HCT116 (cell line): ENCODE measurements at regions not wholly inside any gene's neighbourhood (a gene's known extent, or its start where the extent isn't known, plus 50 kb on each side); places are given as distances from the start of the nearest gene placed in this dataset.

Source experiments
- ATAC-seq: fragments of 200-7000 bp; cut with Tn5 transposase; 2 replicates; pipeline ENCODE4 v1.9.1; 2020; ENCODE audit warnings: mild to moderate bottlenecking, moderate library complexity
- BruUV-seq: library from RNA; stranded (reverse); fragments of 400-500 nt; replicated peaks from 2 replicates; lab custom pipeline; 2021; lab: Mats Ljungman, UMichigan
- CTCF ChIA-PET: fragments of 300-600 bp; sonication (Branson Sonifier 250); formaldehyde crosslinking; loops from one replicate; lab custom pipeline; 2021; ENCODE audit warnings: antibody characterized with exemption; lab: Charles Lee
- POLR2A ChIA-PET: fragments of 300-600, 350-600 bp; sonication (Branson Sonifier 250); formaldehyde crosslinking; loops from one replicate; lab custom pipeline; 2021; ENCODE audit warnings: antibody characterized with exemption; lab: Charles Lee
- RAD21 ChIA-PET, 2 experiments: fragments of 300-600 bp; sonication (Branson Sonifier 250); formaldehyde crosslinking; loops; one replicate each; lab custom pipeline; 2023; ENCODE audit warnings: low total read pairs in 2 of 2; ENCODE audit not compliant: uncharacterized antibody in 2 of 2, unreplicated experiment in 2 of 2, low non-redundant PET in 1 of 2; lab: Charles Lee
- DNase-seq: peaks from one replicate; pipeline ENCODE4 v3.0.0-alpha.2; 2010; ENCODE audit warnings: low read depth, low spot score
- H2AFZ ChIP-seq: fragments of 200-600 bp; shearing (Covaris generic), sonication (generic); 2 replicates; pipeline ENCODE4 v1.6.1; 2017; ENCODE audit warnings: low read depth, mixed run types, mixed read lengths, antibody characterized with exemption, low read length; ENCODE audit not compliant: poor library complexity, severe bottlenecking
- H3K27ac ChIP-seq: 2 replicates; pipeline ENCODE4 v1.5.1; 2012; ENCODE audit warnings: low read depth, low read length
- H3K27me3 ChIP-seq: fragments of 200-600 bp; sonication (generic); 2 replicates; pipeline ENCODE4 v1.6.1; 2016; ENCODE audit warnings: mixed run types, low read length, mixed read lengths; ENCODE audit not compliant: insufficient read depth
- H3K36me3 ChIP-seq, 2 experiments: fragments of 200-500 bp in 1 of 2; fragments of 200-600 bp in 1 of 2; sonication (Bioruptor generic) in 1 of 2; sonication (generic) in 1 of 2; 2 replicates each; pipeline versions ENCODE4 v1.5.1 to v1.6.1; 2014 to 2016; ENCODE audit warnings: low read length in 2 of 2, inconsistent platforms in 1 of 2, mixed read lengths in 1 of 2, mixed run types in 1 of 2; ENCODE audit not compliant: insufficient read depth in 2 of 2, control insufficient read depth in 1 of 2
- H3K4me1 ChIP-seq, 2 experiments: fragments of 200-600 bp in 1 of 2; sonication (generic) in 1 of 2; 2 replicates each; pipeline versions ENCODE4 v1.5.1 to v1.6.1; 2012 to 2017; ENCODE audit warnings: low read length in 2 of 2, inconsistent platforms in 1 of 2, mild to moderate bottlenecking in 1 of 2, mixed read lengths in 1 of 2, mixed run types in 1 of 2, moderate library complexity in 1 of 2; ENCODE audit not compliant: insufficient read depth in 2 of 2, control insufficient read depth in 1 of 2
- H3K4me2 ChIP-seq: fragments of 200-600 bp; sonication (generic); 2 replicates; pipeline ENCODE4 v1.6.1; 2017; ENCODE audit warnings: mixed run types, low read length, mixed read lengths
- H3K4me3 ChIP-seq, 2 experiments: fragments of 200-600 bp in 1 of 2; sonication (generic) in 1 of 2; replicated peaks in 1 of 2; 2 replicates each; pipeline ENCODE4 v1.5.1; 2011 to 2016; ENCODE audit warnings: low read length in 2 of 2, control low read depth in 1 of 2, low read depth in 1 of 2, mild to moderate bottlenecking in 1 of 2, mixed read lengths in 1 of 2, mixed run types in 1 of 2
- H3K79me2 ChIP-seq: fragments of 200-600 bp; sonication (generic); 2 replicates; pipeline ENCODE4 v1.6.1; 2017; ENCODE audit warnings: mild to moderate bottlenecking, mixed run types, low read length, moderate library complexity, mixed read lengths; ENCODE audit not compliant: insufficient read depth
- H3K9ac ChIP-seq: fragments of 200-600 bp; sonication (generic); 2 replicates; pipeline ENCODE4 v1.6.1; 2016; ENCODE audit warnings: low read length, mixed read lengths
- H3K9me2 ChIP-seq: fragments of 200-600 bp; sonication (generic), shearing (Covaris generic); 2 replicates; pipeline ENCODE4 v1.6.1; 2017; ENCODE audit warnings: mixed run types, mild to moderate bottlenecking, moderate library complexity; ENCODE audit not compliant: insufficient read depth
- H3K9me3 ChIP-seq, 2 experiments: fragments of 200-500 bp in 1 of 2; fragments of 200-600 bp in 1 of 2; sonication (Bioruptor generic) in 1 of 2; sonication (generic) in 1 of 2; 2 replicates each; pipeline ENCODE4 v1.6.1; 2014 to 2017; ENCODE audit warnings: low read length in 2 of 2, mixed read lengths in 2 of 2, inconsistent platforms in 1 of 2, low read depth in 1 of 2, mild to moderate bottlenecking in 1 of 2, mixed run types in 1 of 2, moderate library complexity in 1 of 2; ENCODE audit not compliant: control insufficient read depth in 1 of 2, insufficient read depth in 1 of 2
- H4K20me1 ChIP-seq: fragments of 200-600 bp; sonication (generic), shearing (Covaris generic); 2 replicates; pipeline ENCODE4 v1.6.1; 2017; ENCODE audit warnings: mixed run types, mild to moderate bottlenecking, moderate library complexity; ENCODE audit not compliant: insufficient read depth
- CBX3 ChIP-seq: IDR thresholded peaks from 2 replicates; pipeline ENCODE4 v1.6.1; 2012; ENCODE audit warnings: low read depth
- CEBPB ChIP-seq: IDR thresholded peaks from 2 replicates; pipeline ENCODE4 v1.6.1; 2012; ENCODE audit warnings: low read depth
- EGR1 ChIP-seq: IDR thresholded peaks from 2 replicates; pipeline ENCODE4 v1.6.1; 2012; ENCODE audit warnings: low read depth
- ELF1 ChIP-seq: IDR thresholded peaks from 2 replicates; pipeline ENCODE4 v1.6.1; 2012; ENCODE audit warnings: low read depth, borderline replicate concordance
- EZH2phosphoT487 ChIP-seq: fragments of 200-600 bp; IDR thresholded peaks from 2 replicates; pipeline ENCODE4 v1.6.1; 2018; ENCODE audit warnings: antibody characterized with exemption, borderline replicate concordance
- FOSL1 ChIP-seq: IDR thresholded peaks from 2 replicates; pipeline ENCODE4 v1.6.1; 2012; ENCODE audit warnings: low read depth
- JUND ChIP-seq: IDR thresholded peaks from 2 replicates; pipeline ENCODE4 v1.6.1; 2012
- POLR2A ChIP-seq: IDR thresholded peaks from 2 replicates; pipeline ENCODE4 v1.7.0; 2011; ENCODE audit warnings: borderline replicate concordance; ENCODE audit not compliant: insufficient read depth, insufficient read length; ENCODE audit errors: extremely low read depth
- POLR2AphosphoS5 ChIP-seq: IDR thresholded peaks from 2 replicates; pipeline ENCODE4 v1.6.1; 2011; ENCODE audit warnings: mild to moderate bottlenecking, low read depth, low read length, moderate library complexity
- RAD21 ChIP-seq: IDR thresholded peaks from 2 replicates; pipeline ENCODE4 v1.6.1; 2012; ENCODE audit warnings: low read depth, mild to moderate bottlenecking
- SIN3A ChIP-seq: IDR thresholded peaks from 2 replicates; pipeline ENCODE4 v1.6.1; 2012; ENCODE audit warnings: low read depth
- SP1 ChIP-seq: IDR thresholded peaks from 2 replicates; pipeline ENCODE4 v1.6.1; 2012; ENCODE audit warnings: low read depth
- TCF7L2 ChIP-seq: IDR thresholded peaks from 2 replicates; pipeline ENCODE4 v1.7.0; 2011; ENCODE audit warnings: borderline replicate concordance, inconsistent platforms; ENCODE audit not compliant: insufficient read depth, insufficient read length; ENCODE audit errors: extremely low read depth
- YY1 ChIP-seq: IDR thresholded peaks from 2 replicates; pipeline ENCODE4 v1.6.1; 2011; ENCODE audit warnings: low read length, low read depth, moderate library complexity, mild to moderate bottlenecking; ENCODE audit not compliant: insufficient replicate concordance; ENCODE audit errors: extremely low read depth
- intact Hi-C: fragments of 100-400 bp; cut with micrococcal nuclease; formaldehyde crosslinking; loops from 2 replicates; pipeline ENCODE4 v1.10.0; 2022
- TF ChIP-seq, protein P1 (sequence below): IDR thresholded peaks from 2 replicates; pipeline ENCODE4 v1.6.1; 2011; ENCODE audit warnings: mild to moderate bottlenecking, low read length, moderate library complexity; ENCODE audit not compliant: insufficient replicate concordance; ENCODE audit errors: extremely low read depth
- TF ChIP-seq, protein P2 (sequence below): IDR thresholded peaks from 2 replicates; pipeline ENCODE4 v1.6.1; 2012
- TF ChIP-seq, protein P3 (sequence below): IDR thresholded peaks from 2 replicates; pipeline ENCODE4 v1.6.1; 2012
- TF ChIP-seq, protein P4 (sequence below), 3 experiments: fragments of 200-600 bp in 1 of 3; sonication (generic) in 1 of 3; IDR thresholded peaks in 2 of 3; conservative IDR thresholded peaks in 1 of 3; 2 replicates each; pipeline ENCODE4 v1.5.1; 2012 to 2017; ENCODE audit warnings: low read depth in 2 of 3, low read length in 2 of 3, antibody characterized with exemption in 1 of 3, borderline replicate concordance in 1 of 3, control low read depth in 1 of 3, mild to moderate bottlenecking in 1 of 3, mixed read lengths in 1 of 3, mixed run types in 1 of 3, moderate library complexity in 1 of 3; ENCODE audit not compliant: insufficient read depth in 1 of 3

DNA sequence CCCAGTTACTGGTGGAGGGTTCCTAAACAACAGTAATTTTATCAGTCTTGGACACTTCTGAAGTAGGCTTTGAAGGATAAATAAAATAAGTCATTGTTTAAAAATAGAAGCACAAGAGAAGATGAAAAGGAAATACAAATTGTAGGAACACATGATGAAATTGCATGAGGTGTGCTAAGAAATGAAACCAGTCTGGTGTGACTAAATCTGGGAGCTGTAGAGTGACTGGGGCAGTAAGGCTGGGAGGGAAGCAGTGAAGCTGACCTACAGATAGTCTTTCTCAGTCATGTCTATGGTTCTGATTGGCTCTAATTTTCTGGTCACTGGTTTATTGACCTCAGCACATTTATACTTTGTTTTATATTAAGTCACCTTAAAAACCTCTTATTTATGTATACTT, 139.1 kb downstream of the SLC17A6 start:
- H3K9ac ChIP-seq, result no peak overlapping the region
- H4K20me1 ChIP-seq, result no peaks in the 10 kb centered on the region
- ATAC-seq, result no peak
- CTCF ChIA-PET, result no interaction called here
- intact Hi-C loops, result no loop called here
- no peaks in the 10 kb centered on the region for H3K4me1 ChIP-seq
- no peaks in the 10 kb centered on the region for H3K79me2 ChIP-seq
- no peaks in the 10 kb centered on the region for H3K36me3 ChIP-seq
- H3K9me3 ChIP-seq, result no peaks in the 10 kb centered on the region
- RAD21 ChIA-PET, result no interaction called here
- POLR2A ChIA-PET, result no interaction called here
- no peak for DNase-seq
- H2AFZ ChIP-seq, result no peak overlapping the region
- no peak overlapping the region for H3K27ac ChIP-seq
- TF ChIP-seq, protein P1, sequence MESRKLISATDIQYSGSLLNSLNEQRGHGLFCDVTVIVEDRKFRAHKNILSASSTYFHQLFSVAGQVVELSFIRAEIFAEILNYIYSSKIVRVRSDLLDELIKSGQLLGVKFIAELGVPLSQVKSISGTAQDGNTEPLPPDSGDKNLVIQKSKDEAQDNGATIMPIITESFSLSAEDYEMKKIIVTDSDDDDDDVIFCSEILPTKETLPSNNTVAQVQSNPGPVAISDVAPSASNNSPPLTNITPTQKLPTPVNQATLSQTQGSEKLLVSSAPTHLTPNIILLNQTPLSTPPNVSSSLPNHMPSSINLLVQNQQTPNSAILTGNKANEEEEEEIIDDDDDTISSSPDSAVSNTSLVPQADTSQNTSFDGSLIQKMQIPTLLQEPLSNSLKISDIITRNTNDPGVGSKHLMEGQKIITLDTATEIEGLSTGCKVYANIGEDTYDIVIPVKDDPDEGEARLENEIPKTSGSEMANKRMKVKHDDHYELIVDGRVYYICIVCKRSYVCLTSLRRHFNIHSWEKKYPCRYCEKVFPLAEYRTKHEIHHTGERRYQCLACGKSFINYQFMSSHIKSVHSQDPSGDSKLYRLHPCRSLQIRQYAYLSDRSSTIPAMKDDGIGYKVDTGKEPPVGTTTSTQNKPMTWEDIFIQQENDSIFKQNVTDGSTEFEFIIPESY, result no peak
- TF ChIP-seq CEBPB, result no peak
- TF ChIP-seq TCF7L2, result no peak
- no peak for TF ChIP-seq POLR2AphosphoS5
- TF ChIP-seq, protein P2, sequence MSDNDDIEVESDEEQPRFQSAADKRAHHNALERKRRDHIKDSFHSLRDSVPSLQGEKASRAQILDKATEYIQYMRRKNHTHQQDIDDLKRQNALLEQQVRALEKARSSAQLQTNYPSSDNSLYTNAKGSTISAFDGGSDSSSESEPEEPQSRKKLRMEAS, result no peak
- TF ChIP-seq EZH2phosphoT487, result no peak
- no peak for TF ChIP-seq FOSL1
- TF ChIP-seq YY1, result no peak
- no peak for TF ChIP-seq EGR1
- TF ChIP-seq, protein P3, sequence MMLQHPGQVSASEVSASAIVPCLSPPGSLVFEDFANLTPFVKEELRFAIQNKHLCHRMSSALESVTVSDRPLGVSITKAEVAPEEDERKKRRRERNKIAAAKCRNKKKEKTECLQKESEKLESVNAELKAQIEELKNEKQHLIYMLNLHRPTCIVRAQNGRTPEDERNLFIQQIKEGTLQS, result no peak
- TF ChIP-seq POLR2A, result no peak
- no peak for TF ChIP-seq CBX3
- TF ChIP-seq ELF1, result no peak
- no peak for TF ChIP-seq JUND
- no peak for TF ChIP-seq RAD21
- TF ChIP-seq, protein P4, sequence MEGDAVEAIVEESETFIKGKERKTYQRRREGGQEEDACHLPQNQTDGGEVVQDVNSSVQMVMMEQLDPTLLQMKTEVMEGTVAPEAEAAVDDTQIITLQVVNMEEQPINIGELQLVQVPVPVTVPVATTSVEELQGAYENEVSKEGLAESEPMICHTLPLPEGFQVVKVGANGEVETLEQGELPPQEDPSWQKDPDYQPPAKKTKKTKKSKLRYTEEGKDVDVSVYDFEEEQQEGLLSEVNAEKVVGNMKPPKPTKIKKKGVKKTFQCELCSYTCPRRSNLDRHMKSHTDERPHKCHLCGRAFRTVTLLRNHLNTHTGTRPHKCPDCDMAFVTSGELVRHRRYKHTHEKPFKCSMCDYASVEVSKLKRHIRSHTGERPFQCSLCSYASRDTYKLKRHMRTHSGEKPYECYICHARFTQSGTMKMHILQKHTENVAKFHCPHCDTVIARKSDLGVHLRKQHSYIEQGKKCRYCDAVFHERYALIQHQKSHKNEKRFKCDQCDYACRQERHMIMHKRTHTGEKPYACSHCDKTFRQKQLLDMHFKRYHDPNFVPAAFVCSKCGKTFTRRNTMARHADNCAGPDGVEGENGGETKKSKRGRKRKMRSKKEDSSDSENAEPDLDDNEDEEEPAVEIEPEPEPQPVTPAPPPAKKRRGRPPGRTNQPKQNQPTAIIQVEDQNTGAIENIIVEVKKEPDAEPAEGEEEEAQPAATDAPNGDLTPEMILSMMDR (IDR thresholded peaks at IDR 0.05 in 2 of 3, conservative IDR thresholded peaks at IDR 0.05 in 1 of 3; ENCODE audit: borderline replicate concordance in 1 of 3, insufficient read depth in 1 of 3, low read depth in 2 of 3, low read length in 2 of 3), result no peak
- no peak for TF ChIP-seq SIN3A
- no peak for TF ChIP-seq SP1
- BruUV-seq, result no TSS peak
- no peak overlapping the region for H3K4me3 ChIP-seq
- no peaks in the 10 kb centered on the region for H3K9me2 ChIP-seq
- 0 out of 2 replicates have a peak, but pooled peaks cover 3% of the 10 kb centered on the region for H3K27me3 ChIP-seq
- H3K4me2 ChIP-seq, result no peak overlapping the region
